ENCODE measurements at regions not wholly inside any gene's neighbourhood (a gene's known extent, or its start where the extent isn't known, plus 50 kb on each side); places are given as distances from the start of the nearest gene placed in this dataset.

DNA sequence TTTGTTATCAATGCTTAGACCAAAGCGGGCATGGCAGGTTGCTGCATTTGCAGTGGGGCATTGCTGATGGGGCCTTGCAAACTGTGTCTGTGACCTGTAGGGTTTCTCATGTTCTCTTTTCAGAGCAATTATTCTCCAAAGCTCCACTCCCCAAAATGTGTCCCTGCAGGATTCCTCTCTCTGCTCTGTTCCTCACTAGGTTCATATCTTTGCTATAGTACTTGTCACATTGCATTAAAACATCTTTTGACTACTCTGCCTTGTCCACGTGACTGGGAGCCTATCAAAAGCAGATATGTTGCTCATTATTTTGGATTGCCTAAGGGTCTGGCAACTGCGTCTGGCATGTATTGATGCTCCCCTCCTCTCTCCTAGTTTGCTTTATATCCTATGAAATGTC is 177.7 kb upstream of the MID1 start:
- Mint-ChIP-seq H3K4me1 (ENCODE audit: low read depth in 2 of 2) (no peaks in the 10 kb centered on the region), H3K27ac (no peak overlapping the region), H3K4me3 (no peak overlapping the region), H3K27me3 (no peaks in the 10 kb centered on the region), H3K9me3 (no peaks in the 10 kb centered on the region), H3K36me3 (ENCODE audit: insufficient read depth) (no peaks in the 10 kb centered on the region)
- DNase-seq (no peak), ATAC-seq (replicated peaks) (no peak)

DNA sequence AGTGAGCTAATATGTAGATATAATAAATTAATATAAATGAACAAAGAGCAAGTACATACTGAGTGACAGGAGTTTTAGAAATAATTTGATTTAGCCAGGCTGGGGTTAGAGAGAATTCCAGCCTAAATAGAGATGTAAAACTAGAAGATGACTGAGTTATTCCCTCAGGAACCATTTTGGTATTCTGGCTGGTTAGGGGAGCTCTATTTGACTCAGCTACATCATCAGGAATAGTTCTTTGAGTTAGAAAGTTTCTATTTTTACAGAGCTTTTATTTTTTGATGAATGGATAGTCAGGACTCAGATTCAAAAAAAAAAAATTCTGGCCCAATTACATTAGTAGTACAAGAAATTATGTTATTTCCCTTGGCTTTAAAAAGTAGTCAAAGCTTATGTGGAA is 180.4 kb upstream of the MID1 start:
- no peak for ATAC-seq (replicated peaks)
- no peaks in the 10 kb centered on the region for H3K36me3 Mint-ChIP-seq (ENCODE audit: insufficient read depth)
- H3K27ac Mint-ChIP-seq: no peak overlapping the region
- no peaks in the 10 kb centered on the region for H3K27me3 Mint-ChIP-seq
- no peaks in the 10 kb centered on the region for H3K9me3 Mint-ChIP-seq
- DNase-seq: no peak
- no peak overlapping the region for H3K4me3 Mint-ChIP-seq
- no peaks in the 10 kb centered on the region for H3K4me1 Mint-ChIP-seq (ENCODE audit: low read depth in 2 of 2)

DNA sequence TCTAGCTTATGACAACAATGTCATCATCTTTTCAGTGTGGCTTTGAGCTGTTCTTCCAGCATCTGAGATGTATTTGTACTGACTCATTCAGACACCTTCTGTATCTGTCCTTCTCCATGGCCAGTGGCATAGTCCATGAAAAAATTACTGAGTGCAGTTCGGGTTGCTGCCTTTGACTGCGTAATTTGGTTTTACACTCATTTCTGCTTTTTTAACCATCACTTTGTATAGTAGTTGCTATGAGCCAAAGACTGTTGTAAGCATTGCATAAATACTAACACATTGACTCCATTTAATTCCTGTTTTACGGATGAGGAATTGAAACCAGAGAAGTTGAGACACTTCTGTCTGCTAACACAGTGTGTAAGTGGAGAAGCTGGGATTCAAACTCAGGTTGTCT is 190.7 kb upstream of the MID1 start:
- ATAC-seq (replicated peaks): no peak

DNA sequence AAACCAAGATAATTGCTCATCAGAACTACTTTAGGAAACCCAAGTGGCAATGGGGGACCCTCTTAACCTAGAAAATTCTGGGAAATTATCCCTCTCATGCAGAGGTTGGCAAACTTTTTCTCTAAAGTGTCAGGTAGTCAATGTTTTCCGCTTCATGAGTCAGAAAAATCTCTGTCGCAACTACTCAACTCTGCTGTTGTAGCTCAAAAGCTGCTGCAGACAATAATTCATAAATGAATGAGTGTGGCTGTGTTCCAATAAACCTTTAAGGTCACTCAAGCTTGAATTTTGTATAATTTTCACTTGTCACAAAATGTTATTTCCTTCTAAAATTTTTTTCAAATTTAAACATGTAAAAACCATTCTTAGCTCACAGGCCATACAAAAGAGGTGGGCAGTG is 193.4 kb upstream of the MID1 start:
- Mint-ChIP-seq H3K4me1 (ENCODE audit: low read depth in 2 of 2) (no peaks in the 10 kb centered on the region), H3K9me3 (no peaks in the 10 kb centered on the region), H3K27ac (no peak overlapping the region), H3K36me3 (ENCODE audit: insufficient read depth) (no peaks in the 10 kb centered on the region), H3K27me3 (no peaks in the 10 kb centered on the region), H3K4me3 (no peak overlapping the region)
- no peak for DNase-seq
- no peak for ATAC-seq (replicated peaks)

More for the DNA sequence above, 190.7 kb upstream of the MID1 start:
- no peak for DNase-seq
- H3K27me3 Mint-ChIP-seq: no peaks in the 10 kb centered on the region
- H3K4me3 Mint-ChIP-seq: no peak overlapping the region
- no peaks in the 10 kb centered on the region for H3K36me3 Mint-ChIP-seq (ENCODE audit: insufficient read depth)
- H3K4me1 Mint-ChIP-seq (ENCODE audit: low read depth in 2 of 2): no peaks in the 10 kb centered on the region
- peaks cover 0 to 7% of the 10 kb centered on the region in 2 donors for H3K9me3 Mint-ChIP-seq
- no peak overlapping the region for H3K27ac Mint-ChIP-seq

DNA sequence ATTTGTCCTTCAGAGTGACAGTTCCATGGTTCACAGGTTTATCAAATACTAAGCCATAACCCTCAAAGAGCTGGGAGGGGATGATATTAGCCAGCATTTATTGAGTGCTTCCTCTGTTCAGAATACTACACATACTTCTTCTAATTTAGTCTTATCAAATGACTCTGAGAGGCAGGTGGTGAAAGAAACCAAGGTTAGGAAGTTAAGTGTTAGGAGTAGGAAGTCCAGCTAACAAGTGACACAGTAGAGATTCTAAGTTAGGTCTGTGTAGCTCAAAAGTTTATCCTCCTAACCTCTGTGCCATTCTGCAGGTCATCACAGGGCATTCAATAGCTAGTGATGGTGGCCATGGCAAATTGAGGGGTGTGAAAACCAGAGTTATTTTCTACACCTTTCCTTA is 198.3 kb upstream of the MID1 start:
- ATAC-seq (replicated peaks) (no peak), DNase-seq (no peak)
- Mint-ChIP-seq H3K4me1 (ENCODE audit: low read depth in 2 of 2) (no peaks in the 10 kb centered on the region), H3K9me3 (peaks cover 0 to 2% of the 10 kb centered on the region in 2 donors), H3K27ac (no peak overlapping the region), H3K36me3 (ENCODE audit: insufficient read depth) (no peaks in the 10 kb centered on the region), H3K4me3 (no peak overlapping the region), H3K27me3 (no peaks in the 10 kb centered on the region)

DNA sequence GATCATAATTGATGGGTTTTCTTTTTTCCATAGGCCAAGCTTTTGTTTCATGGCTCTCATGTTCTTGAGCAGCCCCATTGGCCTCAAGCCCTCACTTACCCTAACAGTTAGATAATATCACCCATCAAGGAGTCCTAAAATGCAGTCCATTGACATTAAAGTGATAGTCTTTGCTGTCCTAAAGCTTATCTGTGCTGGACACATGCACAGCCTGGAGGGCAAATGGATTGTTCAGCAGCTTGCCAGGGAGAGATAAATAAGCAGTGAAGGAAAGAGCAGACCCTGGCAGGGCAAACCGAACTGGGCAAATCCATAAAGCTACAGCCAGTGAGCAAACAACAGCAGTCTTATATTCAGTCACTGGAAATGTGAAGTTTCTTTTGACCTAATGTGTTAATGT is 199.6 kb upstream of the MID1 start:
- ATAC-seq (replicated peaks): no peak
- Mint-ChIP-seq H3K36me3 (ENCODE audit: insufficient read depth) (no peaks in the 10 kb centered on the region), H3K4me1 (ENCODE audit: low read depth in 2 of 2) (no peaks in the 10 kb centered on the region), H3K9me3 (peaks cover 0 to 2% of the 10 kb centered on the region in 2 donors), H3K27me3 (no peaks in the 10 kb centered on the region), H3K4me3 (no peak overlapping the region), H3K27ac (no peak overlapping the region)
- DNase-seq: no peak

DNA sequence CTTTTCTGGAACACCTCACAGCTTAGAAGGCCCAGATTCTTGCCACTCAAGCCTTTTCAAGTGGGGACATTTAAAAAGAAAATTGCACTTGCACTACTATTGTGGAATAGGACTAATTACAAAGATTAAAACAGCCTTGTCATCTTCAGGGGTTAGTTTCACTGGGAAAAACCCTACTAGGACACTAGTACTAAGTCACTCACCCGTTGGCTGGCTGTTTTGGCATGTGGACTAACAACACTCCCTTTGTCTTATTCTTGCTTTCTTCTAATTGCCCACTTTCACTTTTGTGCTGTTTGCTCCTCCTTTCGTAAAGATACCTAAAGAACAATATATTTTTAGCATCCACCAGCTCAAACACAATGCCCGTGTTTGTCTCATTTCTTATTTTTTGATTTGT is 200.9 kb upstream of the MID1 start:
- no peaks in the 10 kb centered on the region for H3K27me3 Mint-ChIP-seq
- no peaks in the 10 kb centered on the region for H3K36me3 Mint-ChIP-seq (ENCODE audit: insufficient read depth)

DNA sequence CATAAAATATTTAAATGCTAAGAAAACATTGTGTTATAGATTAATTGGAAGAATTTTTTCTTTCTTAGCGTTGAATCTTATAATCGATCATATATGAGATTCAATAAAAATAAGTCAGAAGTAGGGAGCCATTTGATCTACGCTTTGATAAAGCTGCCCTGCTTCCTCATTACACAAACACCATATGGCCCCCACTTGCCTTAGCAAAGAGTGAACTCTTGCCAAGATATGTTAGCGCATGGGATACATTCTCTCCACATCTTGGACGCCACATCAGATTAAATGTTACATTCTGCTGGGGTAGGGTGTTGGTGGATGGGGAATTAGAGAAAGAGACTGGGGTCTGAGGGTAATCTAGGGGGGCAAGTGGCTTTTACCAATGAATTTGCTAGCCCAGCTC is 207.7 kb upstream of the MID1 start:
- DNase-seq (no peak), ATAC-seq (replicated peaks) (no peak)
- H3K9me3 Mint-ChIP-seq: peaks cover 0 to 1% of the 10 kb centered on the region in 2 donors
- H3K27me3 Mint-ChIP-seq: no peaks in the 10 kb centered on the region
- H3K4me1 Mint-ChIP-seq (ENCODE audit: low read depth in 2 of 2): no peaks in the 10 kb centered on the region
- no peaks in the 10 kb centered on the region for H3K36me3 Mint-ChIP-seq (ENCODE audit: insufficient read depth)
- no peak overlapping the region for H3K27ac Mint-ChIP-seq
- no peak overlapping the region for H3K4me3 Mint-ChIP-seq

More for the DNA sequence above, 200.9 kb upstream of the MID1 start:
- Mint-ChIP-seq H3K9me3 (peaks cover 0 to 2% of the 10 kb centered on the region in 2 donors), H3K4me3 (no peak overlapping the region), H3K27ac (no peak overlapping the region), H3K4me1 (ENCODE audit: low read depth in 2 of 2) (no peaks in the 10 kb centered on the region)
- no peak for ATAC-seq (replicated peaks)
- DNase-seq: no peak

DNA sequence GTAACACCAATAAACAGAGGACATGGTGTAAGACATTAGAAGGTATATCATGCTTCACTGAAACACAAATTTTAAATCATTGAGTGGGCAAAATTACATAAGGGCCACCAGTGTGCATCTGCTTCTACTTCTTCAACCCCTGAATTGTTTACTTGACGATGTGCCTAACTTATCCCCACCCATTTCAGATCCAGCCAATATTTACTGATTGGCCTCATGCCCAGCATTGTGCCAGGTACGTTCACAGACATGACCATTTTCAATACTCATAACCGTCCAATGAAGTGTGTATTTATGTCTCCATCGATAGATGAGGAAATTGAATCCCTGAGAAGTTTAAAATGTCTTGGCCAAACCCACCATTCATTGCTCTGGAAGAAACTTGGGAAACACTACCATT is 208.3 kb upstream of the MID1 start:
- H3K27ac Mint-ChIP-seq: no peak overlapping the region
- no peak overlapping the region for H3K4me3 Mint-ChIP-seq
- DNase-seq (no peak), ATAC-seq (replicated peaks) (no peak)
- H3K4me1 Mint-ChIP-seq (ENCODE audit: low read depth in 2 of 2): no peaks in the 10 kb centered on the region
- no peaks in the 10 kb centered on the region for H3K27me3 Mint-ChIP-seq
- H3K9me3 Mint-ChIP-seq: peaks cover 0 to 1% of the 10 kb centered on the region in 2 donors
- H3K36me3 Mint-ChIP-seq (ENCODE audit: insufficient read depth): no peaks in the 10 kb centered on the region

DNA sequence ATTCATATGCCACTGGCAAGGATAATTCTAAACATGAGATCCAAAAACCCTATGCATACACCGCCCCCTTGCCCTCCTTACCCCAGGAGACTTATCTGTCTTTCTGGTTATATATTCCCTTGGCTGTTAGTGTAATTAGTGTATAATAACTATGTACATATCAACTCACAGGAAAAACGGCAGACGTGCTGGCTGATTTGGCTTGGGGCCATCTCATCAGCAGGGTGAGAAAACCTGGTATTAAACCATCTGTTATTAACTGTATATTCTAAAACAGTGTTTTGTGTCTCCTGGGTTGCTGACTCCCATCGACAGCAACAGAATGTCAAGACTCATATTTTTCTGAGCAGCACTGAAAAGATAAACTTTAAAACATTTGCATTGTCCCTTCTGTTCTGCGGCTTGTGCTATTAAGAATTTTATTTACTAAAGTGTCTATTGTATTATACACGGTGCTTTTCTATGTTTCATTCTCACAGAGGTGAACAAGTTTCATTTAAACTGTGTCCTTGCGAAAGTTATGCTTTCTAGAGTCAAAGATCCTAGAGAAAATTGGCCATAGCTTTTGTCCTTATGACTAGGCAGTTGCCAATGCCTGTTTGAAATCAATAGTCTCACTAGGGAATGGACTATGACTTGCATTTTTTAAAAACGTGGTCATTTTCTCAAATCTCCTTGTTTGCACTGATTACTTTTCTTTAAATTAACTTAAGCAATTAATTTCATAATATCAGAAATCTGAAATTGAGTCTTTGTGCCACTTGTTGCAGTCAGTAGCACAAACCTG is 211.5 kb upstream of the MID1 start:
- no peak for ATAC-seq (replicated peaks)
- Mint-ChIP-seq H3K4me3 (no peak overlapping the region), H3K9me3 (no peaks in the 10 kb centered on the region), H3K27me3 (no peaks in the 10 kb centered on the region), H3K4me1 (ENCODE audit: low read depth in 2 of 2) (no peaks in the 10 kb centered on the region), H3K36me3 (ENCODE audit: insufficient read depth) (no peaks in the 10 kb centered on the region), H3K27ac (no peak overlapping the region)
- DNase-seq: no peak

DNA sequence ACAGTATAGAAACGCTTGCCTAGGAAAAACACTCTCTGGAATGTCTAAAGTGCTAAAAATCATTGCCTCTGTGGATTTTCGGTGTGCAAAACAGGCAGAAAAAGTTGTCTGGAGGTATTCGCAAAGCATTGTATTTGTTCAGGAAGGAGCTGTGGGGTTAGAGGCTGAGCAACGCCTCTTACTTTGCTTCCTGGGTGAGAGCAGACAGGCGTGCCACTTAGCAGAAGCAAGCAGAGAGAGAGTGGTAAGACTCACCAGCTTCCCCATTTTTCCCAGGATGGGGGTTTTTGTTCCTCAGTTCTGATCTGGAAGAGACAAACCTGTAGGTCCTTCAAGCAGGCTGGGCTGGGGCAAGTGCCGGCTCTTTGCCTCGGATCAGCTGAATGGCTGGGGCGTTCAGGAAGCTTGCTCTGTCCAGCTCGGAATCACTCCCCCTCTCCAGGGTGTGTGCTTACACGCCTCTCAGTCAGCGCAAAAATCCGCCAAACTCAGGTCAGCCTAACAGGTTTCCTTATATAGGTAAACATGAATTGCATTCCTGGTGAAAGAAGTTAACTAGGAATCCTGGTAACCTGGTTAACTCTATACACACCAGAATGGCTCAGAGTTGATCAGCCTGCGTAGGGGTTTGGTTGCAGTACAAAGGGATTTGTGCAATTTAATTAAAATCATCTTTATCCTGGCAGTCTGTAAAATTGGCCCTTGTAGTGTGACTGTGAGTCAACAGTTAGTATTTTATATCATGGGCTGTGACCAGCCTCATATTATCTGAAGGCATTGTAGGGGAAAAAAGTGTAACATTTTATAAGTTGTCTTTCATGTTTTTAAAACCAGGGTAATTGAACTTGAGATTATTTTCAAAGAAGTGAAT is 213.1 kb upstream of the MID1 start:
- Mint-ChIP-seq H3K9me3 (no peaks in the 10 kb centered on the region), H3K4me1 (ENCODE audit: low read depth in 2 of 2) (no peaks in the 10 kb centered on the region), H3K36me3 (ENCODE audit: insufficient read depth) (no peaks in the 10 kb centered on the region), H3K27ac (no peak overlapping the region), H3K4me3 (no peak overlapping the region), H3K27me3 (no peaks in the 10 kb centered on the region)
- no peak for ATAC-seq (replicated peaks)
- DNase-seq: no peak

DNA sequence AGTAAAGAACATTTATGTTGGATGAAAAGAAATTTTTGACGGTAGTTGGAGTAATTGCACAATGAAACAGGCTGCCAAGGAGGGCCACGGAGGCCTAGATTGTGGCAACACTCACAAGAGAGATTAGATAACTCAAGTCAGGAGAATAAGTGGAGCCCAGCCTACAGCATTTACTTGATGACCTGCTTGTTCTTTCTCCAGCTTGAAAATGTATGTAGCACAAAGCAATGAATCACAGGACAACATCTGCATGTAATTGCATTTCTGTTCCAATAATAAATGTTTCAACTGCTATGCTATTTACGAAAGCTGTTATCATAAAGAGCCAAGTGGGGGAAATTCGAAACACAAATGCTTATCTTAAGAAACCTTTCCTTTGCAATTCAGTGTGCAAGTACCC is 221.2 kb upstream of the MID1 start:
- H3K27me3 Mint-ChIP-seq: no peaks in the 10 kb centered on the region
- no peaks in the 10 kb centered on the region for H3K9me3 Mint-ChIP-seq
- DNase-seq (no peak), ATAC-seq (replicated peaks) (no peak)
- no peak overlapping the region for H3K27ac Mint-ChIP-seq
- H3K4me1 Mint-ChIP-seq (ENCODE audit: low read depth in 2 of 2): no peaks in the 10 kb centered on the region
- no peak overlapping the region for H3K4me3 Mint-ChIP-seq
- H3K36me3 Mint-ChIP-seq (ENCODE audit: insufficient read depth): no peaks in the 10 kb centered on the region

DNA sequence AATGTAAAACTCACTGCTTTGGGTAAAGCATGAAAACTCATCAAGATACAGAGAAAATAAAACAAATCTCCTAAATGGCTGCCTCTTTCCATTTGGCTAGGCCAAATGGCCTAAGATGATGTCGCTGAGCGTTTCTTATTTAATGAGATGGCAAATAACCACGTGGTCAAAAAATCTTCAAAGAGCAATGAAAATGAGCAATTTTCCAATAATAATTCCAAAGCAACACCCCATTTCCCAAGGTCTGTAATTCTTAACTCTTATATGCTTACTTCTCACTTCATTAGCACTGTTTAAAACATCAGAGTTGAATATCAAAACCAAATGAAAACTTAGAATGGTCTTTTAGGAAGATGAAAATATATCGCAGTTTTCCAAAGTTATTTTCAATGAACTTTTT is 222.3 kb upstream of the MID1 start:
- Mint-ChIP-seq H3K36me3 (ENCODE audit: insufficient read depth) (no peaks in the 10 kb centered on the region), H3K4me1 (ENCODE audit: low read depth in 2 of 2) (no peaks in the 10 kb centered on the region), H3K9me3 (no peaks in the 10 kb centered on the region), H3K27me3 (no peaks in the 10 kb centered on the region), H3K4me3 (no peak overlapping the region), H3K27ac (no peak overlapping the region)
- ATAC-seq (replicated peaks) (no peak), DNase-seq (no peak)

DNA sequence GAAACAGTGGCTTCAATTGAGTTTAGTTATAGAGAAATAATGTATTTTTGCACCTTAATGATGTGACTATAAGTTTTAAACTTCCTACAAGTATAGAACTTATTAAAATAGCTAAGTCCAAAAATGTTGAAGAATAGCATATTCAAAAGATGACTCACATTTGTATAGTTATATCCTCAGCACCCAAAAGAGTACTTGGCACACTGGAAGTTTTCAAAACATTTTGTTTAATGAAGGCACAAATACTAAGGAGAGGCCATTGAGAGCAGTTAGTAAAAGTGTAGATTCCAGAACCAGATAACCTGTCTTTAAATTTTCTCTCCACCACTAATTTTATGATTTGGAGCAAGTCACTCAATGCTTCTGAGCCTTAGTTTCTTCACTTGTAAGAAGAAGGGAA is 226.9 kb upstream of the MID1 start:
- Mint-ChIP-seq H3K36me3 (ENCODE audit: insufficient read depth) (no peaks in the 10 kb centered on the region), H3K27ac (no peak overlapping the region), H3K27me3 (no peaks in the 10 kb centered on the region), H3K4me1 (ENCODE audit: low read depth in 2 of 2) (no peaks in the 10 kb centered on the region), H3K4me3 (no peak overlapping the region), H3K9me3 (no peaks in the 10 kb centered on the region)
- no peak for DNase-seq
- no peak for ATAC-seq (replicated peaks)

Measured in effector memory CD8-positive, alpha-beta T cell (primary cell).